OCI-LY7 (cell line): ENCODE measurements at regions not wholly inside any gene's neighbourhood (a gene's known extent, or its start where the extent isn't known, plus 50 kb on each side); places are given as distances from the start of the nearest gene placed in this dataset.

ENCODE experiments used
- BruUV-seq: library from RNA; stranded (reverse); fragments of 400-500 nt; replicated peaks from 2 replicates; lab custom pipeline; 2021; lab: Mats Ljungman, UMichigan
- CTCF ChIA-PET: fragments of 300-600 bp; sonication (Branson Sonifier 250); formaldehyde crosslinking; loops from one replicate; lab custom pipeline; 2022; ENCODE audit warnings: antibody characterized with exemption; ENCODE audit not compliant: unreplicated experiment; lab: Charles Lee
- POLR2A ChIA-PET: fragments of 300-600 bp; sonication (Branson Sonifier 250); formaldehyde crosslinking; loops from one replicate; lab custom pipeline; 2022; ENCODE audit warnings: antibody characterized with exemption; lab: Charles Lee
- DNase-seq: peaks from one replicate; pipeline ENCODE4 v3.0.0-alpha.2; 2015; ENCODE audit warnings: low spot score
- H2AFZ ChIP-seq: fragments of 200-600 bp; sonication (generic), shearing (Covaris generic); 2 replicates; pipeline ENCODE4 v1.6.1; 2014; ENCODE audit warnings: mild to moderate bottlenecking, antibody characterized with exemption, low read length, moderate library complexity
- H3K27ac ChIP-seq: fragments of 200-600 bp; sonication (generic); 2 replicates; pipeline ENCODE4 v1.5.1; 2014; ENCODE audit warnings: mixed run types, low read depth, mild to moderate bottlenecking, moderate library complexity, low read length, inconsistent platforms; ENCODE audit not compliant: poor library complexity, severe bottlenecking
- H3K36me3 ChIP-seq: fragments of 200-600 bp; sonication (generic); 2 replicates; pipeline ENCODE4 v1.6.1; 2014; ENCODE audit warnings: mild to moderate bottlenecking, antibody characterized with exemption, low read length, moderate library complexity, mixed read lengths; ENCODE audit not compliant: insufficient read depth
- H3K4me1 ChIP-seq: fragments of 200-600 bp; sonication (generic); 2 replicates; pipeline ENCODE4 v1.5.1; 2014; ENCODE audit warnings: mild to moderate bottlenecking, low read length; ENCODE audit not compliant: insufficient read depth, poor library complexity, severe bottlenecking
- H3K4me2 ChIP-seq: fragments of 200-600 bp; sonication (generic); 2 replicates; pipeline ENCODE4 v1.6.1; 2014; ENCODE audit warnings: mild to moderate bottlenecking, low read length
- H3K4me3 ChIP-seq: fragments of 200-600 bp; sonication (generic); 2 replicates; pipeline ENCODE4 v1.5.1; 2014; ENCODE audit warnings: mild to moderate bottlenecking, low read depth, low read length; ENCODE audit not compliant: poor library complexity, severe bottlenecking
- H3K79me2 ChIP-seq: fragments of 200-600 bp; sonication (generic); 2 replicates; pipeline ENCODE4 v1.6.1; 2016; ENCODE audit warnings: low read depth, mild to moderate bottlenecking, low read length, moderate library complexity, mixed read lengths; ENCODE audit not compliant: insufficient read depth
- H3K9me2 ChIP-seq: fragments of 200-600 bp; sonication (generic); 2 replicates; pipeline ENCODE4 v1.6.1; 2016; ENCODE audit warnings: mild to moderate bottlenecking, low read length, mixed read lengths; ENCODE audit not compliant: insufficient read depth
- H3K9me3 ChIP-seq: fragments of 200-600 bp; sonication (generic); 2 replicates; pipeline ENCODE4 v1.6.1; 2014; ENCODE audit warnings: mild to moderate bottlenecking, mixed run types, low read length, mixed read lengths
- H4K20me1 ChIP-seq: fragments of 200-600 bp; sonication (generic); 2 replicates; pipeline ENCODE4 v1.6.1; 2014; ENCODE audit warnings: mild to moderate bottlenecking, antibody characterized with exemption, low read length, moderate library complexity, mixed read lengths; ENCODE audit not compliant: insufficient read depth
- EZH2phosphoT487 ChIP-seq: fragments of 200-600 bp; sonication (generic); IDR thresholded peaks from 2 replicates; pipeline ENCODE4 v1.6.1; 2018; ENCODE audit warnings: low read depth, borderline replicate concordance, mild to moderate bottlenecking, mixed run types, antibody characterized with exemption, low read length, moderate library complexity, mixed read lengths
- intact Hi-C: fragments of 100-400 bp; cut with micrococcal nuclease; formaldehyde crosslinking; loops from one replicate; pipeline ENCODE4 v1.10.0; 2022; ENCODE audit not compliant: unreplicated experiment
- TF ChIP-seq, protein P1 (sequence below): fragments of 200-600 bp; sonication (generic); conservative IDR thresholded peaks from 2 replicates; pipeline ENCODE4 v1.5.1; 2014; ENCODE audit warnings: mild to moderate bottlenecking, antibody characterized with exemption, low read length, moderate library complexity, mixed read lengths

DNA sequence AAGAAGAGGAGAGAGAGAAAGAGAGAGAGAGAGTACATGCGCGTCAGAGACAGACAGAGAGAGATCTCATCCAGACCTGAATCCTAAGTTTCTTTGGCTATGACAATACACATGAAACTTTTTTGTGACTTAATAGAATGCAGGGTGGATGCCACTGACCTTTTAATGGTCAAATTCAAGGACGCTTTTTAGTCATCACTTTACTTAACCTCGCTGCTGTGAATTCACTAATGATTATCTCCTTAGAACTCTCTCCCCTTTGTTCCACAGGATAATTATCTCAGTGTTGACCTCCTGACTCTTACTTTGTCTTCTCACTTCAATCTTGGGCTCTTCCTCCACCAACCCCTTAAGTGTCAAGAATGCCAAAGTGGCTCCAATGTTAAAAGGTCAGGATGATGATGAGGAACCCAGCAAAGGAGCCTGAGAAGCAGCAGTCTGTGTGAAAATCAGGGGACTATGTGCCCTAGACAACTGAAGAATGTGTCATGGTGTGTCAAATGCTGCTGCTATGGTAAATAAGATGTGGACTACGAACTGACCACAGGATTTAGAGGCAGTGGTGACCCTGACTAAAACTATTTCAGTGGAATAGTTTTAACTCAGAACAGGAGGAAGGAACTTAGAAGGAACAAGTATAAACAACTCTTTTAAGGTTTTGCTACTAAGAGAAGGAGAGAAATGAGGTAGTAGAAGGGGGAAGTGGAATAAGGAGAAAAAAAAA, 382.1 kb downstream of the ZEB2 start:
- ChIA-PET CTCF (no interaction called here), POLR2A (no interaction called here)
- Histone ChIP-seq H3K4me1 (no peaks in the 10 kb centered on the region), H3K79me2 (no peaks in the 10 kb centered on the region), H4K20me1 (no peaks in the 10 kb centered on the region), H3K4me3 (no peak overlapping the region), H3K36me3 (no peaks in the 10 kb centered on the region), H3K9me2 (no peaks in the 10 kb centered on the region), H3K27ac (no peak overlapping the region), H3K4me2 (no peak overlapping the region), H3K9me3 (no peaks in the 10 kb centered on the region), H2AFZ (no peak overlapping the region)
- intact Hi-C loops, result no loop called here
- BruUV-seq, result no TSS peak
- TF ChIP-seq EZH2phosphoT487, result no peak
- TF ChIP-seq, protein P1, sequence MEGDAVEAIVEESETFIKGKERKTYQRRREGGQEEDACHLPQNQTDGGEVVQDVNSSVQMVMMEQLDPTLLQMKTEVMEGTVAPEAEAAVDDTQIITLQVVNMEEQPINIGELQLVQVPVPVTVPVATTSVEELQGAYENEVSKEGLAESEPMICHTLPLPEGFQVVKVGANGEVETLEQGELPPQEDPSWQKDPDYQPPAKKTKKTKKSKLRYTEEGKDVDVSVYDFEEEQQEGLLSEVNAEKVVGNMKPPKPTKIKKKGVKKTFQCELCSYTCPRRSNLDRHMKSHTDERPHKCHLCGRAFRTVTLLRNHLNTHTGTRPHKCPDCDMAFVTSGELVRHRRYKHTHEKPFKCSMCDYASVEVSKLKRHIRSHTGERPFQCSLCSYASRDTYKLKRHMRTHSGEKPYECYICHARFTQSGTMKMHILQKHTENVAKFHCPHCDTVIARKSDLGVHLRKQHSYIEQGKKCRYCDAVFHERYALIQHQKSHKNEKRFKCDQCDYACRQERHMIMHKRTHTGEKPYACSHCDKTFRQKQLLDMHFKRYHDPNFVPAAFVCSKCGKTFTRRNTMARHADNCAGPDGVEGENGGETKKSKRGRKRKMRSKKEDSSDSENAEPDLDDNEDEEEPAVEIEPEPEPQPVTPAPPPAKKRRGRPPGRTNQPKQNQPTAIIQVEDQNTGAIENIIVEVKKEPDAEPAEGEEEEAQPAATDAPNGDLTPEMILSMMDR, result no peak
- DNase-seq, result no peak

- POLR2A ChIA-PET, result interaction anchor here (0.7 kb wide), 1 partner anchor 21 kb away, joined by 4 read pairs; no protein-coding TSS in a partner anchor
- intact Hi-C loops, result no loop called here
- Histone ChIP-seq H4K20me1 (no peaks in the 10 kb centered on the region), H3K9me3 (no peaks in the 10 kb centered on the region), H3K9me2 (no peaks in the 10 kb centered on the region), H3K36me3 (no peaks in the 10 kb centered on the region), H3K4me1 (no peaks in the 10 kb centered on the region), H2AFZ (no peak overlapping the region), H3K4me2 (no peak overlapping the region), H3K27ac (no peak overlapping the region), H3K79me2 (no peaks in the 10 kb centered on the region), H3K4me3 (no peak overlapping the region)
- DNase-seq, result no peak
- no peak for TF ChIP-seq EZH2phosphoT487
- TF ChIP-seq, protein P1, result no peak
- CTCF ChIA-PET, result no interaction called here
- no TSS peak for BruUV-seq
Observed at GRCh38 chr2:144137272-144137671, 382.6 kb downstream of the ZEB2 start.

GRCh38 chr2:144136297-144137010, 383.5 kb downstream of the ZEB2 start:
- H4K20me1 ChIP-seq, result no peaks in the 10 kb centered on the region
- no peak overlapping the region for H3K4me2 ChIP-seq
- H3K27ac ChIP-seq, result no peak overlapping the region
- no peaks in the 10 kb centered on the region for H3K9me2 ChIP-seq
- H3K36me3 ChIP-seq, result no peaks in the 10 kb centered on the region
- H3K4me3 ChIP-seq, result no peak overlapping the region
- no peak for DNase-seq
- intact Hi-C loops, result no loop called here
- H3K4me1 ChIP-seq, result no peaks in the 10 kb centered on the region
- H2AFZ ChIP-seq, result no peak overlapping the region
- H3K79me2 ChIP-seq, result no peaks in the 10 kb centered on the region
- ChIA-PET CTCF (no interaction called here), POLR2A (interaction anchor here (0.6 to 0.7 kb wide), 3 partner anchors 20 to 587 kb away, joined by 4 read pairs; no protein-coding TSS in a partner anchor)
- no peaks in the 10 kb centered on the region for H3K9me3 ChIP-seq
- no peak for TF ChIP-seq EZH2phosphoT487
- TF ChIP-seq, protein P1, result no peak
- BruUV-seq, result no TSS peak
